ENCODE measurements at regions not wholly inside any gene's neighbourhood (a gene's known extent, or its start where the extent isn't known, plus 50 kb on each side); places are given as distances from the start of the nearest gene placed in this dataset.

DNA sequence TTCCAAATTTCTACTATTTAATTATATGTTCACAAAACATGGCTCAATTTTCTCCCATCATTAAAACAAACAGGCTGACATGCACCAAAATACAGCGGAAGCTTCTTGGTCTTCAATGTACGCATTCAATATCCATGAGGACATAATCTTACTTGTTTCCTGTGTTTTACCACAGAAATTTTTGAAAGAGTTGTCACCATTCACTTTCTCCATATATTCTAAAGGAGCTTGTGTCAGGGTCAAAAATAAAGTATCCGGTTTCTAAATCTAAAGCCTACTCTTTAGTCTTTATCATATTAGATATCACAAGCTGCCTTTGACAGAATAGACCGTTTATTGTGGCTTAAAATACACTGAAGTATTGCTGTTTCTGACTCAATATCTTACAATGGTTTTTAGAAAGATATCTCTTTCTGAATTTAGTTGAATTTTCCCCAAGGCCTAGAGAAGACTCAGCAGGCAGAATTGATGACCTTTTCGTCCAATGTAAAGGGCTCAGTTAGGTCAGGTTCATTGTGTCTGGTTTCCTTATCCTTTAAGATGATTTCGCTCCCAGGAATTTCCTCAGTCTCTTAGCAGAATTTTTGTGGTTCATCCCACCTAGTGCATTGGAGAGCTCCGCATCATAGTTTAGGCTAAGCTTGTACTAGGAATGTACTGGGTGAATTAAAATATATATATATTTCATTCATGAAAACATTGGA, 717.2 kb downstream of the NCAM2 start:
- Histone ChIP-seq H3K4me1 (ENCODE audit: control insufficient read depth, insufficient read depth, low read length, unreplicated experiment) (peaks cover 20% of the 10 kb centered on the region), H3K4me3 (ENCODE audit: low read depth, low read length) (no peak overlapping the region), H3K79me2 (ENCODE audit: control insufficient read depth, insufficient read depth, low read length, unreplicated experiment) (no peaks in the 10 kb centered on the region), H3K27me3 (ENCODE audit: insufficient read depth, low read length) (no peaks in the 10 kb centered on the region), H2AFZ (ENCODE audit: low read length, unreplicated experiment) (no peak overlapping the region), H3K27ac (ENCODE audit: low read depth, low read length) (peak overlapping the region; percentile 86), H3K36me3 (ENCODE audit: insufficient read depth, low read length) (no peaks in the 10 kb centered on the region)

DNA sequence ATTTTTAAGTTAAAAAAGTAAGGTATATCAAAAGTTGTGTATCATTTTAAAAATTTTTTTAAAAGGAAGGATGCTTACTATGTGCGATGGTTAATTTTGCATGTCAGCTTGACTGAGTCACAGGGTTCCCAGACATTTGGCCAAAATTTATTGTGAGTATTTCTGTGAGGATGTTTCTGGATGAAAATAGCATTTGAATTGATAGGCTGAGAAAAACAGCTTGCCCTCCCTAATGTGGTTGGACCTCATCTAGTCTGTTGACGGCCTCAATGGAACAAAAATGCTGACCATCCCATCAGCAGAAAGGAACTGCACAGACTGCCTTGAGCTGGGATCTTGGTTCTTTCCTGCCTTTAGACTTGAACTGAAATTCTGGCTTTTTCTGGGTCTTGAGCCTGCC, 724.5 kb downstream of the NCAM2 start:
- H3K36me3 ChIP-seq (ENCODE audit: insufficient read depth, low read length): no peaks in the 10 kb centered on the region
- H2AFZ ChIP-seq (ENCODE audit: low read length, unreplicated experiment): no peak overlapping the region
- H3K27me3 ChIP-seq (ENCODE audit: insufficient read depth, low read length): no peaks in the 10 kb centered on the region
- no peaks in the 10 kb centered on the region for H3K79me2 ChIP-seq (ENCODE audit: control insufficient read depth, insufficient read depth, low read length, unreplicated experiment)
- H3K4me1 ChIP-seq (ENCODE audit: control insufficient read depth, insufficient read depth, low read length, unreplicated experiment): no peaks in the 10 kb centered on the region
- H3K27ac ChIP-seq (ENCODE audit: low read depth, low read length): no peak overlapping the region
- H3K4me3 ChIP-seq (ENCODE audit: low read depth, low read length): no peak overlapping the region

DNA sequence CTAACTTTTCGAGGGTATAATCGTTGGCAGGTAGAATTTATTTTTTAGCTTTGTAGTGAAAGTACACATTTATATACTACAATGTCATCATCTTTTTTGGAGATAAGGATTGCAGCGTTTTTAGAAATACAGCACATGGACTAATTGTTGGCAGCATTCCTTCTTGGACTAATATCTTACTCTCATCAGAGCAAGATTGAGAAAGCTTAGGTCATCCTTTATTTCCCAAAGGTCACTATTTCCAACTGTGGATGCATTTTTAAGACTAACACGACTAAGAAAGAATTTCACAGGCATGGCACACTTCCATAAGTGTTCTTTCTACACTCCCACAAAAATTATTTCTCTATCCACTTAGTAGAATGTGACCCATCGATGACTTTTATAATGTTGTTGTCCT, 732.3 kb downstream of the NCAM2 start:
- Histone ChIP-seq H3K4me3 (ENCODE audit: low read depth, low read length) (no peak overlapping the region), H3K27me3 (ENCODE audit: insufficient read depth, low read length) (no peaks in the 10 kb centered on the region), H3K79me2 (ENCODE audit: control insufficient read depth, insufficient read depth, low read length, unreplicated experiment) (no peaks in the 10 kb centered on the region), H3K4me1 (ENCODE audit: control insufficient read depth, insufficient read depth, low read length, unreplicated experiment) (no peaks in the 10 kb centered on the region), H3K36me3 (ENCODE audit: insufficient read depth, low read length) (no peaks in the 10 kb centered on the region), H2AFZ (ENCODE audit: low read length, unreplicated experiment) (no peak overlapping the region), H3K27ac (ENCODE audit: low read depth, low read length) (no peak overlapping the region)

DNA sequence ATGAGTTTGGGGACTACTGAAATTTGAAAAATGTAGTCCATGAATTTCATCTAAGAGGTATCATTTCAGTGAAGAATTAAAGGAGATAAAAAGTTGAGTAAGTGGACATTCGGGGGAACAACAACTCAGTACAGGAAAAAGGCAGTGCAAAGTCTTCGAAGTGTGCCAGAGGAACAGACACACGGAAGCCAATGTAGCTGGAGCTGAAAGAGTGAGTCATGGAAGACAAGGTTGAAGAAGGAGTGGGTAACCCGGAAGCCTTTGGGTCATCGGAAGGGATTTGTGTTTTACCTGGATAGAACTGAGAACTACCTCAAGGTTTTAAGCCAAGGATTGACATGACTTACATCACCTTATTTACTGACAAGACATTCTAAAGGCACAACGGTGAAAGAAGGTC, 733.4 kb downstream of the NCAM2 start:
- H3K36me3 ChIP-seq (ENCODE audit: insufficient read depth, low read length): no peaks in the 10 kb centered on the region
- no peaks in the 10 kb centered on the region for H3K27me3 ChIP-seq (ENCODE audit: insufficient read depth, low read length)
- H3K27ac ChIP-seq (ENCODE audit: low read depth, low read length): no peak overlapping the region
- no peaks in the 10 kb centered on the region for H3K79me2 ChIP-seq (ENCODE audit: control insufficient read depth, insufficient read depth, low read length, unreplicated experiment)
- H3K4me1 ChIP-seq (ENCODE audit: control insufficient read depth, insufficient read depth, low read length, unreplicated experiment): no peaks in the 10 kb centered on the region
- no peak overlapping the region for H3K4me3 ChIP-seq (ENCODE audit: low read depth, low read length)
- no peak overlapping the region for H2AFZ ChIP-seq (ENCODE audit: low read length, unreplicated experiment)

DNA sequence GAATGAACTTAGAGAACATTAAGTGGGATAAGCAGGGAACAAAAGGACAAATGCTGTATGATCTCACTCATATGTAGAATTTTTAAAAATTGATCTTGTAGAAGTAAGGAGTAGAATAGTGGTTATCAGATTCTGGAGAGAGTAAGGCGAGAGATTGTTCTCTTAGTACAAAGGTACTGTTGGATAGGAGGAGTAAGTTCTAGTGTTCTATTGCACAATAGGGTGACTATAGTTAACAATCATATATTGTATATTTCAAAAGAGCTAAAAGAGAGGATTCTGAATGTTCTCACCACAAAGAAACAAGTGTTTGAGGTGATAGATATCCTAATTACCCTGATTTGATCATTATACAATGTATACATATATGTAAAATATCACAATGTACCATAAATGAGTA, 735.9 kb downstream of the NCAM2 start:
- Histone ChIP-seq H3K27ac (ENCODE audit: low read depth, low read length) (no peak overlapping the region), H3K79me2 (ENCODE audit: control insufficient read depth, insufficient read depth, low read length, unreplicated experiment) (no peaks in the 10 kb centered on the region), H3K4me3 (ENCODE audit: low read depth, low read length) (no peak overlapping the region), H3K27me3 (ENCODE audit: insufficient read depth, low read length) (no peaks in the 10 kb centered on the region), H3K4me1 (ENCODE audit: control insufficient read depth, insufficient read depth, low read length, unreplicated experiment) (no peaks in the 10 kb centered on the region), H3K36me3 (ENCODE audit: insufficient read depth, low read length) (no peaks in the 10 kb centered on the region), H2AFZ (ENCODE audit: low read length, unreplicated experiment) (no peak overlapping the region)

DNA sequence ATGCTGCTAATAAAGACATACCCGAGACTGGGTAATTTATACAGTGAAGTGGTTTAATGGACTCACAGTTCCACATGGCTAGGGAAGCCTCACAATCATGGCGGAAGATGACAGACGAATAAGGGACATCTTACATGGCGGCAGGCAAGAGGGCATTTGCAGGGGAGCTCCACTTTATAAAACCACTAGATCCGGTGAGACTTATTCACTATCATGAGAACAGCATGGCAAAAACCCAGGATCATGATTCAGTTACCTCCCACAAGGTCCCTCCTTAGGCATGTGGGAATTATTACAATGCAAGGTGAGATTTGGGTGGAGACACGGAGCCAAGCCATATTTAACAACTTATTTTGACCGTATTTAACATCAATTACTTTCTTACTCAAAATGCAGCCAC, 739.0 kb downstream of the NCAM2 start:
- Histone ChIP-seq H3K36me3 (ENCODE audit: insufficient read depth, low read length) (no peaks in the 10 kb centered on the region), H3K4me3 (ENCODE audit: low read depth, low read length) (no peak overlapping the region), H2AFZ (ENCODE audit: low read length, unreplicated experiment) (no peak overlapping the region), H3K27me3 (ENCODE audit: insufficient read depth, low read length) (no peaks in the 10 kb centered on the region), H3K79me2 (ENCODE audit: control insufficient read depth, insufficient read depth, low read length, unreplicated experiment) (no peaks in the 10 kb centered on the region), H3K4me1 (ENCODE audit: control insufficient read depth, insufficient read depth, low read length, unreplicated experiment) (no peaks in the 10 kb centered on the region), H3K27ac (ENCODE audit: low read depth, low read length) (no peak overlapping the region)

DNA sequence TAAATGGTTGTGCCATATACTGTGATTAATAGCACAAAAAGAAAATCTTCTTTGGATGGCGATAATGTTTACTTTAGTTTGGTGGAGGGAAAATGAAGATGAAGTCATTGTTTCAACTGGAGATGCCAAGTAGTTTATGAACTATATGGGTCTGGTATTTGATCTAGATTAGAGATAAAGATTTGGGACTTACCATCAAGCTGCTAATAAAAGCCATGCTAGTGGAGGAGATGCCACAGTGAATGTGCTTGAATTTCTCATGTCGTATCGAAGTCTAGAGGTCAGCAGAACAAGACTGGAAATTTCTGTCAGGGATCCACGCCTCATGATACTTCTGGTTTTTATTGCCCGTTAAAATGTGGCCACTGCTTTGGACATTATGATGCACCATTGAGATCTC, 742.0 kb downstream of the NCAM2 start:
- no peaks in the 10 kb centered on the region for H3K79me2 ChIP-seq (ENCODE audit: control insufficient read depth, insufficient read depth, low read length, unreplicated experiment)
- H3K27me3 ChIP-seq (ENCODE audit: insufficient read depth, low read length): no peaks in the 10 kb centered on the region
- no peaks in the 10 kb centered on the region for H3K36me3 ChIP-seq (ENCODE audit: insufficient read depth, low read length)
- no peak overlapping the region for H3K4me3 ChIP-seq (ENCODE audit: low read depth, low read length)
- no peak overlapping the region for H3K27ac ChIP-seq (ENCODE audit: low read depth, low read length)
- no peak overlapping the region for H2AFZ ChIP-seq (ENCODE audit: low read length, unreplicated experiment)
- no peaks in the 10 kb centered on the region for H3K4me1 ChIP-seq (ENCODE audit: control insufficient read depth, insufficient read depth, low read length, unreplicated experiment)

DNA sequence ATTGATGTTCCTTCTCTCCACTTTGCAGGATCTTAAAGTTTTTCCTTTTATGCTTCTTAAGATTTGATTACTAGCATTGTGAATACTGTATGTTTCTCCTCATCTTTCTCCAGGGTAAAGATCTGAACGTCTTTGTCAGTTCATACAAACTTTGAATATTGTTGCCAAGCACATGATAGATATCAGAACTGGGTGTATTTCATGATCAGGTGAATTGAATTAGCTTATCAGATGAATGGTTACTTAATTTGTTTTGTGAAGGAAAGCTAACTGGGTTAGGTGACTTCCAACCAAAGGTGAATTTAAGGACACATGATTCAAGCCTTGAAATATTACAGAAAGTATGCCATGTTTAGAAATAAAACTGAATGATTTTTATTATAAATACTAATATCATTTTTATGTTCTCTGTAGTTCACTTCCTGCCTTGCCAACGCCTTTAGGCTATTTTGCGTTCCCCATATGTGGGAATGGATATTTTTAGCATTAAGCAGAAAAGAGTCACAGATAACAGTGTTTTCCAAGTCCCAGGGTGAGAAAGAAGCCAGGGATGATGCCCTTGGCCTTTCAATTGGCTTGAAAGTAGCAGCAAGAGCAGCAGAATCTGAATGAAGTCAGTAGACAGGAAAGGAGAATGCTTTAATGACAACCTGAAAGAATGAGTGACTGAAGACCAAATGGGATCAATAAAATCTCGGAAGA, 752.1 kb downstream of the NCAM2 start:
- Histone ChIP-seq H3K27me3 (ENCODE audit: insufficient read depth, low read length) (no peaks in the 10 kb centered on the region), H3K36me3 (ENCODE audit: insufficient read depth, low read length) (no peaks in the 10 kb centered on the region), H3K79me2 (ENCODE audit: control insufficient read depth, insufficient read depth, low read length, unreplicated experiment) (no peaks in the 10 kb centered on the region), H3K4me3 (ENCODE audit: low read depth, low read length) (no peak overlapping the region), H3K27ac (ENCODE audit: low read depth, low read length) (no peak overlapping the region), H3K4me1 (ENCODE audit: control insufficient read depth, insufficient read depth, low read length, unreplicated experiment) (no peaks in the 10 kb centered on the region), H2AFZ (ENCODE audit: low read length, unreplicated experiment) (no peak overlapping the region)

DNA sequence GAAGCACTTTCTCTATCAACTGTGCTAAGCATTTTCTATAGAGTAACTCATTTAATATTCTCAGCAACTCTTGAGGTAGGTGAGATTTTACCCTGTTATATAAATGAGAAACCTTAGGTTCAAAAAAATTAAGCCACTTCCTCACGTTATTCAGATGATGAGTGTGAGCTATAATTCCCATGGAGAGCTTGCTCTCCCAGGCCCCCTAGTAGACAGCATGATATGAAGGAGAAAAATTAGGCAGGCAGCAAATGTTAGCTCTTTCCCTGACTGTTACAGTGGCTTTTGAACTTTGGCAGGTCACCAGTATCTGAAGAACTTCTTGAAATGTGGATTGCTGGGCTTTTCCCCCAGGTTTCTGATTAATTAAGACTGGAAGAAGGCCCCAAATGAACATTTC, 753.1 kb downstream of the NCAM2 start:
- Histone ChIP-seq H3K4me1 (ENCODE audit: control insufficient read depth, insufficient read depth, low read length, unreplicated experiment) (no peaks in the 10 kb centered on the region), H3K36me3 (ENCODE audit: insufficient read depth, low read length) (no peaks in the 10 kb centered on the region), H3K4me3 (ENCODE audit: low read depth, low read length) (no peak overlapping the region), H3K79me2 (ENCODE audit: control insufficient read depth, insufficient read depth, low read length, unreplicated experiment) (no peaks in the 10 kb centered on the region), H3K27ac (ENCODE audit: low read depth, low read length) (no peak overlapping the region), H3K27me3 (ENCODE audit: insufficient read depth, low read length) (no peaks in the 10 kb centered on the region), H2AFZ (ENCODE audit: low read length, unreplicated experiment) (no peak overlapping the region)

DNA sequence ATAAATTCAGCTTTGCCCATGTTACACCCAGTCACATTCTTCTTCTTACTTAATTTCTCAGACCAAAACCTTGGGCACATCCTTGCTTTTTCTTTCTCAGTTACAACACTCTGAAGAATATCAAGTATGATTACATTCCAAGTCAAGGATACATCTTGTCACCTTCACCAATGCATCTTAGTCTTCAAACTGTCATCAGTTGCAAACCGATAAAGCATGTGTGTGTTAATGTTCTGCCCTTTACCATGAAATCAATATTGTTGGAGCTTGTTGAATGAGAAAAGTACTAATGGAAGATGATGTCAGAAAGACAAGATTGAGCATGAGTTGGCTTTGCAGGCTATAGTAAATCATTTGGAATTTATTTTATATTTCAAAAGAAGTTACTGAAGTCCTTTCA, 764.6 kb downstream of the NCAM2 start:
- no peak overlapping the region for H2AFZ ChIP-seq (ENCODE audit: low read length, unreplicated experiment)
- no peaks in the 10 kb centered on the region for H3K4me1 ChIP-seq (ENCODE audit: control insufficient read depth, insufficient read depth, low read length, unreplicated experiment)
- no peaks in the 10 kb centered on the region for H3K36me3 ChIP-seq (ENCODE audit: insufficient read depth, low read length)

DNA sequence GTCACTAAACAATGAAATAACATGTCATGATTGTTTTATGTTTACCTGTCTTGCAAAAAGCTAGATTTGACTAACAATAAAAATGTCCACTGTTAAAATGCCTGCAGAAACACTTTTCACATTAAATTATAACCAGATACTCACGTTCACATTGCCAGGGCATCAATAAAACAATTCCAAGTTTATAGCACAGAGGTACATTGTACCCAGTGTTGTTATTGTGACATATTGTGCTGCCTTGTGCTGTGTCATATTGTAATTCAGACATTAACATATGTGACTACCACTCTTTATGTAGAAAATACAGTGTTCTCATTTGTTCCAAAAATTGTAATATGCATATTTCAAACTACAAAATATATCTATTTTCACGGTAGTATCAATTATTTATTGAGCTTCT, 766.1 kb downstream of the NCAM2 start:
- no peaks in the 10 kb centered on the region for H3K27me3 ChIP-seq (ENCODE audit: insufficient read depth, low read length)
- no peaks in the 10 kb centered on the region for H3K4me1 ChIP-seq (ENCODE audit: control insufficient read depth, insufficient read depth, low read length, unreplicated experiment)

More for the DNA sequence above, 764.6 kb downstream of the NCAM2 start:
- no peak overlapping the region for H3K4me3 ChIP-seq (ENCODE audit: low read depth, low read length)
- H3K27me3 ChIP-seq (ENCODE audit: insufficient read depth, low read length): no peaks in the 10 kb centered on the region
- no peaks in the 10 kb centered on the region for H3K79me2 ChIP-seq (ENCODE audit: control insufficient read depth, insufficient read depth, low read length, unreplicated experiment)
- H3K27ac ChIP-seq (ENCODE audit: low read depth, low read length): no peak overlapping the region

More for the DNA sequence above, 766.1 kb downstream of the NCAM2 start:
- no peak overlapping the region for H3K27ac ChIP-seq (ENCODE audit: low read depth, low read length)
- no peaks in the 10 kb centered on the region for H3K36me3 ChIP-seq (ENCODE audit: insufficient read depth, low read length)
- H2AFZ ChIP-seq (ENCODE audit: low read length, unreplicated experiment): no peak overlapping the region
- H3K79me2 ChIP-seq (ENCODE audit: control insufficient read depth, insufficient read depth, low read length, unreplicated experiment): no peaks in the 10 kb centered on the region
- H3K4me3 ChIP-seq (ENCODE audit: low read depth, low read length): no peak overlapping the region

Data from ACC112 (cell line).